Hepatocyte (in vitro differentiated cells): ENCODE measurements at regions not wholly inside any gene's neighbourhood (a gene's known extent, or its start where the extent isn't known, plus 50 kb on each side); places are given as distances from the start of the nearest gene placed in this dataset.

Experiments
- DNase-seq: peaks from one replicate; pipeline ENCODE4 v3.0.0-alpha.2; 2016; ENCODE audit warnings: low spot score
- H2AFZ ChIP-seq: fragments of 200-600 bp; sonication (generic); 2 replicates; pipeline ENCODE4 v1.6.0; 2016; ENCODE audit warnings: antibody characterized with exemption, mild to moderate bottlenecking
- H3K27ac ChIP-seq: fragments of 200-600 bp; sonication (generic); 2 replicates; pipeline ENCODE4 v1.5.1; 2016; ENCODE audit warnings: mild to moderate bottlenecking
- H3K27me3 ChIP-seq: fragments of 200-600 bp; sonication (generic); 2 replicates; pipeline ENCODE4 v1.6.1; 2016
- H3K36me3 ChIP-seq: fragments of 200-600 bp; sonication (generic); replicated peaks from 2 replicates; pipeline ENCODE4 v1.5.1; 2016; ENCODE audit warnings: low read depth; ENCODE audit not compliant: insufficient read depth
- H3K4me1 ChIP-seq: fragments of 200-600 bp; sonication (generic); 2 replicates; pipeline ENCODE4 v1.5.1; 2016; ENCODE audit warnings: mild to moderate bottlenecking, moderate library complexity; ENCODE audit not compliant: insufficient read depth
- H3K4me2 ChIP-seq: fragments of 200-600 bp; sonication (generic); 2 replicates; pipeline ENCODE4 v1.6.0; 2016
- H3K4me3 ChIP-seq: fragments of 200-600 bp; sonication (generic); 2 replicates; pipeline ENCODE4 v1.5.1; 2016; ENCODE audit warnings: mild to moderate bottlenecking
- H3K79me2 ChIP-seq: fragments of 200-600 bp; sonication (generic); 2 replicates; pipeline ENCODE4 v1.6.0; 2017; ENCODE audit warnings: mild to moderate bottlenecking
- H3K9me2 ChIP-seq: fragments of 200-600 bp; sonication (generic); replicated peaks from 2 replicates; pipeline ENCODE4 v1.6.0; 2017; ENCODE audit warnings: mild to moderate bottlenecking; ENCODE audit not compliant: insufficient read depth
- H3K9me3 ChIP-seq: fragments of 200-600 bp; sonication (generic); 2 replicates; pipeline ENCODE4 v1.5.1; 2016; ENCODE audit warnings: low read depth, mild to moderate bottlenecking
- H4K20me1 ChIP-seq: fragments of 200-600 bp; sonication (generic); 2 replicates; pipeline ENCODE4 v1.6.0; 2016; ENCODE audit warnings: mild to moderate bottlenecking; ENCODE audit not compliant: insufficient read depth, poor library complexity, severe bottlenecking
- CTCF ChIP-seq: fragments of 200-600 bp; sonication (generic); IDR thresholded peaks from 2 replicates; pipeline ENCODE4 v1.5.1; 2016; ENCODE audit warnings: antibody characterized with exemption, mild to moderate bottlenecking; ENCODE audit not compliant: poor library complexity
- EZH2 ChIP-seq: fragments of 200-600 bp; sonication (generic); IDR thresholded peaks from 2 replicates; pipeline ENCODE4 v1.6.1; 2016; ENCODE audit warnings: antibody characterized with exemption, mild to moderate bottlenecking, borderline replicate concordance
- EZH2phosphoT487 ChIP-seq: fragments of 200-600 bp; sonication (generic); IDR thresholded peaks from one replicate; pipeline ENCODE4 v1.6.1; 2018; ENCODE audit warnings: antibody characterized with exemption, mild to moderate bottlenecking, low read depth, moderate library complexity; ENCODE audit not compliant: unreplicated experiment, severe bottlenecking
- WGBS: methylation state at CpG from one replicate; pipeline ENCODE4 v1.1.6; 2016; ENCODE audit warnings: low lambda C conversion rate; ENCODE audit errors: missing lambda C conversion rate; 5-methylcytosine and 5-hydroxymethylcytosine counted together

GRCh38 chr9:3628239-3628638 is 102.4 kb upstream of the RFX3 start:
- H3K27ac ChIP-seq: no peak overlapping the region
- no peaks in the 10 kb centered on the region for H3K9me2 ChIP-seq
- H3K79me2 ChIP-seq: no peaks in the 10 kb centered on the region
- H3K4me2 ChIP-seq: no peak overlapping the region
- H3K9me3 ChIP-seq: no peaks in the 10 kb centered on the region
- no peaks in the 10 kb centered on the region for H4K20me1 ChIP-seq
- no peaks in the 10 kb centered on the region for H3K27me3 ChIP-seq
- TF ChIP-seq EZH2 (no peak), CTCF (no peak), EZH2phosphoT487 (no peak)
- no peaks in the 10 kb centered on the region for H3K36me3 ChIP-seq
- H2AFZ ChIP-seq: no peak overlapping the region
- no peak overlapping the region for H3K4me3 ChIP-seq
- H3K4me1 ChIP-seq: no peaks in the 10 kb centered on the region
- DNase-seq: no peak

GRCh38 chr9:3608011-3608410 is 82.2 kb upstream of the RFX3 start:
- no peak overlapping the region for H3K4me2 ChIP-seq
- H3K9me3 ChIP-seq: no peaks in the 10 kb centered on the region
- DNase-seq: no peak
- TF ChIP-seq EZH2phosphoT487 (no peak), EZH2 (no peak), CTCF (no peak)
- H2AFZ ChIP-seq: no peak overlapping the region
- no peaks in the 10 kb centered on the region for H3K79me2 ChIP-seq
- H4K20me1 ChIP-seq: no peaks in the 10 kb centered on the region
- H3K27ac ChIP-seq: no peak overlapping the region
- H3K4me1 ChIP-seq: no peaks in the 10 kb centered on the region
- 93% methylated on average over 5 of the region's 5 CpGs for WGBS
- no peaks in the 10 kb centered on the region for H3K27me3 ChIP-seq
- H3K4me3 ChIP-seq: no peak overlapping the region
- no peaks in the 10 kb centered on the region for H3K9me2 ChIP-seq
- H3K36me3 ChIP-seq: no peaks in the 10 kb centered on the region

GRCh38 chr9:3600672-3601071 is 74.9 kb upstream of the RFX3 start:
- no peaks in the 10 kb centered on the region for H3K9me3 ChIP-seq
- no peak overlapping the region for H3K4me3 ChIP-seq
- WGBS: 86% methylated on average over 3 of the region's 3 CpGs
- H3K4me2 ChIP-seq: no peak overlapping the region
- no peaks in the 10 kb centered on the region for H4K20me1 ChIP-seq
- no peak overlapping the region for H3K27ac ChIP-seq
- H3K36me3 ChIP-seq: no peaks in the 10 kb centered on the region
- DNase-seq: no peak
- H3K4me1 ChIP-seq: no peaks in the 10 kb centered on the region
- no peak overlapping the region for H2AFZ ChIP-seq
- H3K27me3 ChIP-seq: no peaks in the 10 kb centered on the region
- H3K9me2 ChIP-seq: no peaks in the 10 kb centered on the region
- H3K79me2 ChIP-seq: no peaks in the 10 kb centered on the region
- TF ChIP-seq CTCF (no peak), EZH2phosphoT487 (no peak), EZH2 (no peak)

- H3K4me2 ChIP-seq: no peak overlapping the region
- H3K4me1 ChIP-seq: no peaks in the 10 kb centered on the region
- TF ChIP-seq CTCF (no peak), EZH2 (no peak), EZH2phosphoT487 (no peak)
- 90% methylated on average over 8 of the region's 8 CpGs for WGBS
- no peak for DNase-seq
- H3K4me3 ChIP-seq: no peak overlapping the region
- no peak overlapping the region for H3K27ac ChIP-seq
- no peaks in the 10 kb centered on the region for H3K36me3 ChIP-seq
- no peaks in the 10 kb centered on the region for H3K9me3 ChIP-seq
- H4K20me1 ChIP-seq: no peaks in the 10 kb centered on the region
- H3K27me3 ChIP-seq: no peaks in the 10 kb centered on the region
- H3K79me2 ChIP-seq: no peaks in the 10 kb centered on the region
- H2AFZ ChIP-seq: no peak overlapping the region
- no peaks in the 10 kb centered on the region for H3K9me2 ChIP-seq
Measured at GRCh38 chr9:3597792-3598191, 72.0 kb upstream of the RFX3 start.
